ENCODE measurements at regions not wholly inside any gene's neighbourhood (a gene's known extent, or its start where the extent isn't known, plus 50 kb on each side); places are given as distances from the start of the nearest gene placed in this dataset.

GRCh38 chr10:90125456-90126255, 424.3 kb downstream of the KIF20B start:
- TF ChIP-seq CTCF (IDR thresholded peaks at IDR 0.05; ENCODE audit: insufficient read depth, low read length, poor library complexity, severe bottlenecking): no peak
- no peak for DNase-seq (ENCODE audit: extremely low read depth, insufficient read length)
- H3K4me3 ChIP-seq (replicated peaks; ENCODE audit: low read depth, low read length): no peak overlapping the region
- H3K36me3 ChIP-seq (ENCODE audit: control insufficient read depth, insufficient read depth, low read length): no peaks in the 10 kb centered on the region
- H3K27me3 ChIP-seq (replicated peaks; ENCODE audit: control insufficient read depth, insufficient read depth, low read length): no peaks in the 10 kb centered on the region

GRCh38 chr10:90126256-90126595, 424.8 kb downstream of the KIF20B start:
- DNase-seq (ENCODE audit: extremely low read depth, insufficient read length): no peak
- Histone ChIP-seq H3K36me3 (ENCODE audit: control insufficient read depth, insufficient read depth, low read length) (no peaks in the 10 kb centered on the region), H3K27me3 (replicated peaks; ENCODE audit: control insufficient read depth, insufficient read depth, low read length) (no peaks in the 10 kb centered on the region), H3K4me3 (replicated peaks; ENCODE audit: low read depth, low read length) (no peak overlapping the region)
- no peak for TF ChIP-seq CTCF (IDR thresholded peaks at IDR 0.05; ENCODE audit: insufficient read depth, low read length, poor library complexity, severe bottlenecking)

GRCh38 chr10:90130321-90131086, 429.1 kb downstream of the KIF20B start:
- no peak for TF ChIP-seq CTCF (IDR thresholded peaks at IDR 0.05; ENCODE audit: insufficient read depth, low read length, poor library complexity, severe bottlenecking)
- peak; percentile 37 for DNase-seq (ENCODE audit: extremely low read depth, insufficient read length)
- H3K4me3 ChIP-seq (replicated peaks; ENCODE audit: low read depth, low read length): no peak overlapping the region
- H3K36me3 ChIP-seq (ENCODE audit: control insufficient read depth, insufficient read depth, low read length): no peaks in the 10 kb centered on the region
- no peaks in the 10 kb centered on the region for H3K27me3 ChIP-seq (replicated peaks; ENCODE audit: control insufficient read depth, insufficient read depth, low read length)

GRCh38 chr10:90133606-90134005, 432.2 kb downstream of the KIF20B start:
- DNase-seq (ENCODE audit: extremely low read depth, insufficient read length): no peak
- H3K27me3 ChIP-seq (replicated peaks; ENCODE audit: control insufficient read depth, insufficient read depth, low read length): no peaks in the 10 kb centered on the region
- no peak overlapping the region for H3K4me3 ChIP-seq (replicated peaks; ENCODE audit: low read depth, low read length)
- no peak for TF ChIP-seq CTCF (IDR thresholded peaks at IDR 0.05; ENCODE audit: insufficient read depth, low read length, poor library complexity, severe bottlenecking)
- no peaks in the 10 kb centered on the region for H3K36me3 ChIP-seq (ENCODE audit: control insufficient read depth, insufficient read depth, low read length)

- no peaks in the 10 kb centered on the region for H3K27me3 ChIP-seq (replicated peaks; ENCODE audit: control insufficient read depth, insufficient read depth, low read length)
- no peak overlapping the region for H3K4me3 ChIP-seq (replicated peaks; ENCODE audit: low read depth, low read length)
- no peaks in the 10 kb centered on the region for H3K36me3 ChIP-seq (ENCODE audit: control insufficient read depth, insufficient read depth, low read length)
- TF ChIP-seq CTCF (IDR thresholded peaks at IDR 0.05; ENCODE audit: insufficient read depth, low read length, poor library complexity, severe bottlenecking): no peak
- no peak for DNase-seq (ENCODE audit: extremely low read depth, insufficient read length)
Observed at GRCh38 chr10:90136731-90137316, 435.4 kb downstream of the KIF20B start.
